GM12878 (cell line): ENCODE measurements at regions not wholly inside any gene's neighbourhood (a gene's known extent, or its start where the extent isn't known, plus 50 kb on each side); places are given as distances from the start of the nearest gene placed in this dataset.

Source experiments
- ATAC-seq: fragments of 200-7000 bp; cut with Tn5 transposase; 3 replicates; pipeline ENCODE4 v1.9.1; 2020; ENCODE audit warnings: mild to moderate bottlenecking, moderate library complexity
- BruUV-seq: library from RNA; stranded (reverse); fragments of 400-500 nt; replicated peaks from 2 replicates; lab custom pipeline; 2021; lab: Mats Ljungman, UMichigan
- CTCF ChIA-PET: fragments of 300-600 bp; sonication (Branson Sonifier 250); formaldehyde crosslinking; extraction: SDS; loops from one replicate; lab custom pipeline; 2021; ENCODE audit warnings: inconsistent platforms; lab: Yijun Ruan, JAX
- POLR2A ChIA-PET: fragments of 350-600 bp; formaldehyde crosslinking; extraction: SDS; loops from one replicate; lab custom pipeline; 2021; ENCODE audit warnings: inconsistent platforms; lab: Charles Lee
- RAD21 ChIA-PET: fragments of 300-600 bp; sonication (Branson Sonifier 250); formaldehyde crosslinking; loops from one replicate; lab custom pipeline; 2023; ENCODE audit warnings: antibody characterized with exemption; ENCODE audit not compliant: unreplicated experiment; lab: Charles Lee
- SMC1A ChIA-PET: fragments of 300-600 bp; sonication (Branson Sonifier 250); formaldehyde crosslinking; loops from one replicate; lab custom pipeline; 2023; ENCODE audit not compliant: unreplicated experiment, uncharacterized antibody; lab: Charles Lee
- DNase-seq: peaks from one replicate; pipeline ENCODE4 v3.0.0-alpha.2; 2011; ENCODE audit warnings: low read depth, low spot score
- FAIRE-seq: peaks from 3 replicates; lab custom pipeline; 2011; peaks lifted over from hg19 to GRCh38; lab: Jason Lieb, UNC
- H2AFZ ChIP-seq: 2 replicates; pipeline ENCODE4 v1.6.0; 2011; ENCODE audit warnings: low read depth, low read length, control low read depth; ENCODE audit not compliant: control insufficient read depth
- H3K27ac ChIP-seq: 2 replicates; pipeline ENCODE4 v1.5.1; 2011; ENCODE audit warnings: control low read depth; ENCODE audit not compliant: control insufficient read depth, insufficient read depth
- H3K27me3 ChIP-seq, 2 experiments: replicated peaks in 1 of 2; 2 replicates each; pipeline versions ENCODE4 v1.6.0 to v1.6.1; 2011; ENCODE audit warnings: low read length in 1 of 2; ENCODE audit not compliant: control insufficient read depth in 2 of 2, insufficient read depth in 2 of 2
- H3K36me3 ChIP-seq, 2 experiments: 2 replicates each; pipeline ENCODE4 v1.5.1; 2011; ENCODE audit warnings: low read length in 1 of 2; ENCODE audit not compliant: control insufficient read depth in 2 of 2, insufficient read depth in 2 of 2
- H3K4me1 ChIP-seq: 2 replicates; pipeline ENCODE4 v1.6.1; 2011; ENCODE audit warnings: mild to moderate bottlenecking, low read length, moderate library complexity, mixed read lengths; ENCODE audit not compliant: control insufficient read depth, insufficient read depth
- H3K4me2 ChIP-seq: 2 replicates; pipeline ENCODE4 v1.6.0; 2011; ENCODE audit warnings: control low read depth; ENCODE audit not compliant: control insufficient read depth, insufficient read depth
- H3K4me3 ChIP-seq: fragments of 200-600 bp; sonication (generic); 2 replicates; pipeline ENCODE4 v1.5.1; 2016
- H3K79me2 ChIP-seq: 2 replicates; pipeline ENCODE4 v1.6.0; 2011; ENCODE audit warnings: low read length; ENCODE audit not compliant: control insufficient read depth, insufficient read depth
- H3K9ac ChIP-seq: 2 replicates; pipeline ENCODE4 v1.8.0; 2011; ENCODE audit warnings: low read length, control low read depth, mixed read lengths; ENCODE audit not compliant: control insufficient read depth, insufficient read depth
- H3K9me3 ChIP-seq: replicated peaks from 3 replicates; pipeline ENCODE4 v1.5.1; 2011; ENCODE audit warnings: mild to moderate bottlenecking, low read length; ENCODE audit not compliant: control insufficient read depth, insufficient read depth
- H4K20me1 ChIP-seq: 2 replicates; pipeline ENCODE4 v1.6.0; 2011; ENCODE audit not compliant: control insufficient read depth, insufficient read depth
- CBFB ChIP-seq: IDR thresholded peaks from 2 replicates; pipeline ENCODE4 v1.6.1; 2016; ENCODE audit warnings: antibody characterized with exemption, low read depth
- HDAC2 ChIP-seq: fragments of 200-600 bp; sonication (generic); IDR thresholded peaks from 2 replicates; pipeline ENCODE4 v1.6.1; 2017
- NFXL1 ChIP-seq: fragments of 450-650 bp; IDR thresholded peaks from 2 replicates; pipeline ENCODE4 v1.6.1; 2017; ENCODE audit warnings: antibody characterized with exemption, mild to moderate bottlenecking, borderline replicate concordance
- NFYA ChIP-seq: IDR thresholded peaks from 2 replicates; pipeline ENCODE4 v1.6.1; 2011; ENCODE audit warnings: low read depth, mild to moderate bottlenecking, low read length, improper control_type of control experiment, borderline replicate concordance
- RB1 ChIP-seq: fragments of 450-650 bp; formaldehyde crosslinking; IDR thresholded peaks from 2 replicates; pipeline ENCODE4 v1.6.1; 2017; ENCODE audit warnings: mild to moderate bottlenecking, borderline replicate concordance
- RELA ChIP-seq: fragments of 450-650 bp; IDR thresholded peaks from 2 replicates; pipeline ENCODE4 v1.8.0; 2014; ENCODE audit warnings: borderline replicate concordance; ENCODE audit not compliant: partially characterized antibody
- SPI1 ChIP-seq: IDR thresholded peaks from 2 replicates; pipeline ENCODE4 v1.6.1; 2011; ENCODE audit warnings: low read depth, mild to moderate bottlenecking, low read length, moderate library complexity, borderline replicate concordance; ENCODE audit not compliant: insufficient read depth
- STAT1 ChIP-seq: fragments of 450-650 bp; conservative IDR thresholded peaks from 2 replicates; pipeline ENCODE4 v1.6.1; 2014; ENCODE audit warnings: antibody characterized with exemption, mild to moderate bottlenecking
- STAT3 ChIP-seq: IDR thresholded peaks from 2 replicates; pipeline ENCODE4 v1.6.1; 2011; ENCODE audit warnings: low read depth, low read length, improper control_type of control experiment
- SUPT20H ChIP-seq: IDR thresholded peaks from 2 replicates; pipeline ENCODE4 v1.6.1; 2011; ENCODE audit warnings: low read depth, mild to moderate bottlenecking, low read length, moderate library complexity, borderline replicate concordance; ENCODE audit not compliant: control insufficient read depth
- ZBED1 ChIP-seq: IDR thresholded peaks from 2 replicates; pipeline ENCODE4 v1.6.1; 2016; ENCODE audit warnings: borderline replicate concordance
- ZNF207 ChIP-seq: fragments of 450-650 bp; IDR thresholded peaks from 2 replicates; pipeline ENCODE4 v1.6.1; 2014; ENCODE audit warnings: antibody characterized with exemption, mild to moderate bottlenecking, borderline replicate concordance
- ZNF274 ChIP-seq: IDR thresholded peaks from one replicate; pipeline ENCODE4 v1.8.0; 2011; ENCODE audit not compliant: insufficient read length, insufficient read depth
- ZSCAN29 ChIP-seq: fragments of 450-650 bp; IDR thresholded peaks from 2 replicates; pipeline ENCODE4 v1.6.1; 2017; ENCODE audit warnings: mild to moderate bottlenecking, moderate library complexity
- WGBS: methylation state at CpG from one replicate; pipeline ENCODE4 v1.1.6; 2016; ENCODE audit warnings: low lambda C conversion rate; ENCODE audit not compliant: insufficient replicate concordance, insufficient coverage; ENCODE audit errors: missing lambda C conversion rate; 5-methylcytosine and 5-hydroxymethylcytosine counted together
- in situ Hi-C: fragments of 300-500 bp; cut with MboI; formaldehyde crosslinking; loops from 9 replicates; pipeline ENCODE4 v1.14.3; 2018; ENCODE audit warnings: mixed read lengths
- intact Hi-C: fragments of 100-400 bp; cut with micrococcal nuclease; formaldehyde crosslinking; loops from one replicate; pipeline ENCODE4 v1.14.2; 2022; ENCODE audit not compliant: unreplicated experiment
- TF ChIP-seq, protein P1 (sequence below): IDR thresholded peaks from 2 replicates; pipeline ENCODE4 v1.6.1; 2012; ENCODE audit warnings: low read depth, low read length, improper control_type of control experiment

DNA sequence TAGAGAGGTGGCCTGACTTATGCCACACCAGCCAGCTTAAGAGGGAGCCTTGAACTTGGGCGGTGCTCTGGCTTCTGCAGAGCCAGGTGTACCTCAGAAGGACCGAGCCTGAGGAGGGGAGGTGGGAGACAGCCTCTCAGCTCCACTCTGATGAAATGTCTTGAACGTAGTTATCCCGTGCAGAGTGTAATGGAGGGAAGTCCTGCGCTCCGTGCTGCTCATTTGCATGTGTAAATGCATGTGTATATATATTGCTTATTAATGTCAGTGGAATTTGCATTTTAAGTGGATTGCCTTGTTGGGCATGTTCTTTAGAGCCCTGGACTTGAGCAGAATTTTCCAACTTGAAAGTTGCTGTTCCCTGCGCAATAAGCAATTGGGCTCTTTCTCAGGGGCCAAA, 264.9 kb upstream of the SDK2 start:
- ChIA-PET SMC1A (interaction anchor here (0.9 kb wide), 1 partner anchor 17 kb away, joined by 3 read pairs; no protein-coding TSS in a partner anchor), CTCF (interaction anchor here (2.0 kb wide), 1 partner anchor 14 kb away, joined by 5 read pairs; no protein-coding TSS in a partner anchor), POLR2A (no interaction called here), RAD21 (no interaction called here)
- Histone ChIP-seq H4K20me1 (no peaks in the 10 kb centered on the region; the same call in 1 of the 2 replicates), H2AFZ (no peak overlapping the region), H3K4me1 (no peaks in the 10 kb centered on the region), H3K79me2 (no peaks in the 10 kb centered on the region), H3K27ac (no peak overlapping the region), H3K36me3 (no peaks in the 10 kb centered on the region), H3K27me3 (peaks cover 1 to 2% of the 10 kb centered on the region in 2 experiments; a peak in 2 of 4 replicates), H3K4me3 (no peak overlapping the region), H3K9ac (no peak overlapping the region), H3K4me2 (no peak overlapping the region)
- in situ Hi-C loops, result no loop called here
- intact Hi-C loops, result no loop called here
- WGBS, result 56% methylated on average over 7 of the region's 7 CpGs
- DNase-seq (no peak), ATAC-seq (no peak), FAIRE-seq (no peak)
- TF ChIP-seq STAT3 (no peak), SUPT20H (no peak), HDAC2 (no peak), ZNF207 (no peak), RELA (no peak), NFYA (no peak), NFXL1 (no peak), CBFB (no peak), STAT1 (no peak), RB1 (no peak), SPI1 (no peak), ZBED1 (no peak), ZNF274 (no peak), ZSCAN29 (no peak)
- TF ChIP-seq, protein P1, sequence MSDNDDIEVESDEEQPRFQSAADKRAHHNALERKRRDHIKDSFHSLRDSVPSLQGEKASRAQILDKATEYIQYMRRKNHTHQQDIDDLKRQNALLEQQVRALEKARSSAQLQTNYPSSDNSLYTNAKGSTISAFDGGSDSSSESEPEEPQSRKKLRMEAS, result no peak
- TF ChIP-seq, all 136 proteins: peak for 0
- no peaks in the 10 kb centered on the region; the same call in 2 of the 3 replicates for H3K9me3 ChIP-seq
- no TSS peak for BruUV-seq
